GM23248 (cell line): ENCODE measurements at regions not wholly inside any gene's neighbourhood (a gene's known extent, or its start where the extent isn't known, plus 50 kb on each side); places are given as distances from the start of the nearest gene placed in this dataset.
"Not testable (repeated sequence)": the region's sequence is repeated elsewhere in the genome, so short reads cannot be mapped to it uniquely, and the experiment has no call there.

Experiments used
- DNase-seq: peaks from one replicate; pipeline ENCODE4 v3.0.0-alpha.2; 2015
- H2AFZ ChIP-seq: fragments of 200-600 bp; sonication (generic); 2 replicates; pipeline ENCODE4 v1.6.1; 2016; ENCODE audit warnings: antibody characterized with exemption
- H3F3A ChIP-seq: fragments of 200-600 bp; sonication (generic); 2 replicates; pipeline ENCODE4 v1.6.1; 2016; ENCODE audit warnings: mild to moderate bottlenecking, antibody characterized with exemption, mixed run types; ENCODE audit not compliant: insufficient read depth
- H3K27ac ChIP-seq: fragments of 200-600 bp; sonication (generic); 2 replicates; pipeline ENCODE4 v1.5.1; 2016; ENCODE audit warnings: mild to moderate bottlenecking
- H3K27me3 ChIP-seq: fragments of 200-600 bp; sonication (generic); replicated peaks from 2 replicates; pipeline ENCODE4 v1.6.1; 2016; ENCODE audit warnings: mild to moderate bottlenecking; ENCODE audit not compliant: insufficient read depth
- H3K36me3 ChIP-seq: fragments of 200-600 bp; sonication (generic); 2 replicates; pipeline ENCODE4 v1.6.1; 2016; ENCODE audit warnings: low read depth, mild to moderate bottlenecking
- H3K4me1 ChIP-seq: fragments of 200-600 bp; sonication (generic); 2 replicates; pipeline ENCODE4 v1.6.1; 2016; ENCODE audit warnings: mild to moderate bottlenecking; ENCODE audit not compliant: insufficient read depth
- H3K4me2 ChIP-seq: fragments of 200-600 bp; sonication (generic); one replicate; pipeline ENCODE4 v1.6.1; 2016; ENCODE audit warnings: mild to moderate bottlenecking; ENCODE audit not compliant: unreplicated experiment
- H3K4me3 ChIP-seq: fragments of 200-600 bp; sonication (generic); 2 replicates; pipeline ENCODE4 v1.5.1; 2016; ENCODE audit warnings: mild to moderate bottlenecking
- H3K79me2 ChIP-seq: fragments of 200-600 bp; sonication (generic); 2 replicates; pipeline ENCODE4 v1.6.1; 2016; ENCODE audit warnings: mild to moderate bottlenecking; ENCODE audit not compliant: insufficient read depth
- H3K9ac ChIP-seq: fragments of 200-600 bp; sonication (generic); 2 replicates; pipeline ENCODE4 v1.6.1; 2016; ENCODE audit warnings: mild to moderate bottlenecking
- H3K9me2 ChIP-seq: fragments of 200-600 bp; sonication (generic); 2 replicates; pipeline ENCODE4 v1.6.1; 2016; ENCODE audit warnings: mixed run types, mild to moderate bottlenecking, moderate library complexity; ENCODE audit not compliant: insufficient read depth
- H3K9me3 ChIP-seq: fragments of 200-600 bp; sonication (generic); one replicate; pipeline ENCODE4 v1.6.1; 2017; ENCODE audit warnings: low read depth
- H4K20me1 ChIP-seq: fragments of 200-600 bp; sonication (generic); 2 replicates; pipeline ENCODE4 v1.6.0; 2016; ENCODE audit not compliant: insufficient read depth
- EZH2 ChIP-seq: fragments of 200-600 bp; sonication (generic); IDR thresholded peaks from 2 replicates; pipeline ENCODE4 v1.6.1; 2018; ENCODE audit warnings: antibody characterized with exemption, mild to moderate bottlenecking; ENCODE audit not compliant: insufficient read depth, poor library complexity, severe bottlenecking
- EZH2phosphoT487 ChIP-seq: fragments of 200-600 bp; sonication (generic); IDR thresholded peaks from 2 replicates; pipeline ENCODE4 v1.6.1; 2018; ENCODE audit warnings: antibody characterized with exemption, moderate library complexity, mild to moderate bottlenecking, low read depth; ENCODE audit not compliant: insufficient read depth
- WGBS, 2 experiments: methylation state at CpG; one replicate each; pipeline ENCODE4 v1.1.6; 2015 to 2017; ENCODE audit warnings: low lambda C conversion rate in 2 of 2, low coverage in 1 of 2; ENCODE audit errors: missing lambda C conversion rate in 2 of 2; 5-methylcytosine and 5-hydroxymethylcytosine counted together
- in situ Hi-C: fragments of 300-500 bp; cut with MboI; formaldehyde crosslinking; loops from 2 replicates; pipeline ENCODE4 v1.15.0; 2020

DNA sequence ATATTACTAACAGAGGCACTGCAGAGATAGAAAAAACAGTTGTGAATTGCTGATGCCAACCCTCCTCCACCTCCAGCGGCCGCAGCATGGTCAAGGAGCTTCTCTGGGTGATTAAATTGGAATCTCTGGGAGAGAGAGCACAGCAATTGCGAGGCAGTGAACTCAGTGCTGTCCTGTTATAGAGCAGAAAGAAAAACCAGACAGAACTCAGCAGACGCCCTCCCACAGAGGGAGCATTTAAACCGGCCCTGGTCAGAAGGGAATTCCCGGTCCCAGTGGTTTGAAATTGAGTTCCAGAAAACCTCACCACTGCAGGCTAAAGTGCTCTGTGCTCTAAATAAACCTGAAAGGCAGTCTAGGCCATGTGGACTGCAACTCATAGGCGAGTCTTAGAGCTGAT, 175.4 kb downstream of the SQOR start:
- in situ Hi-C loops, result no loop called here
- TF ChIP-seq EZH2 (no peak), EZH2phosphoT487 (no peak)
- Histone ChIP-seq H3K9me3 (no peaks in the 10 kb centered on the region), H3F3A (no peaks in the 10 kb centered on the region), H3K36me3 (no peaks in the 10 kb centered on the region), H3K4me1 (no peaks in the 10 kb centered on the region), H3K27me3 (no peaks in the 10 kb centered on the region), H3K27ac (no peak overlapping the region), H3K9ac (no peak overlapping the region), H2AFZ (no peak overlapping the region), H3K4me3 (no peak overlapping the region), H3K79me2 (no peaks in the 10 kb centered on the region), H4K20me1 (no peaks in the 10 kb centered on the region), H3K4me2 (no peak overlapping the region), H3K9me2 (no peaks in the 10 kb centered on the region)
- no peak for DNase-seq
- WGBS, 2 experiments, result 13 to 19% methylated on average over 7 of the region's 7 CpGs

- in situ Hi-C loops, result no loop called here
- Histone ChIP-seq H4K20me1 (no peaks in the 10 kb centered on the region), H3K4me1 (no peaks in the 10 kb centered on the region), H3K27me3 (no peaks in the 10 kb centered on the region), H3K27ac (no peak overlapping the region), H3K79me2 (no peaks in the 10 kb centered on the region), H3K9me2 (no peaks in the 10 kb centered on the region), H3K9me3 (no peaks in the 10 kb centered on the region), H2AFZ (no peak overlapping the region), H3K9ac (no peak overlapping the region), H3K36me3 (no peaks in the 10 kb centered on the region), H3F3A (no peaks in the 10 kb centered on the region), H3K4me3 (no peak overlapping the region), H3K4me2 (no peak overlapping the region)
- TF ChIP-seq EZH2phosphoT487, result no peak
- no peak for TF ChIP-seq EZH2
- DNase-seq, result no peak
- WGBS, 2 experiments, result 23 to 25% methylated on average over 4 of the region's 4 CpGs
These were observed 177.4 kb downstream of the SQOR start for GRCh38 chr15:45812200-45812599.

DNA sequence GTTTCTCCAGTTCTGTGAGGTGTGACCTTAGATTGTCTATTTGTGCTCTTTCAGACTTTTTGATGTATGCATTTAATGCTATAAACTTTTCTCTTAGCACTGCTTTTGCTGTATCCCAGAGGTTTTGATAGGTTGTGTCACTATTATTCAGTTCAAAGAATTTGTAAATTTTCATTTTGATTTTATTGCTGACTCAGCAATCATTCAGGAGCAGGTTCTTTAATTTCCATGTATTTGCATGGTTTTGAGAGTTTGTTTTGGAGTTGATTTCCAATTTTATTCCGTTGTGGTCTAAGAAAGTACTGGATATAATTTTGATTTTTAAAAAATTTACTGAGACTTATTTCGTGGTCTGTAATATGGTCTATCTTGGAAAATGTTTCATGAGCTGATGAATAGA, 182.7 kb downstream of the SQOR start:
- H3K9ac ChIP-seq, H3K4me3 ChIP-seq, H3K9me3 ChIP-seq, H3K9me2 ChIP-seq, DNase-seq, H3F3A ChIP-seq, H2AFZ ChIP-seq, H3K4me1 ChIP-seq, H3K79me2 ChIP-seq, H3K36me3 ChIP-seq, H3K4me2 ChIP-seq, in situ Hi-C loops, H4K20me1 ChIP-seq, H3K27ac ChIP-seq, H3K27me3 ChIP-seq: not testable (repeated sequence)
- WGBS, 2 experiments, result 18 to 34% methylated on average over 2 of the region's 2 CpGs

DNA sequence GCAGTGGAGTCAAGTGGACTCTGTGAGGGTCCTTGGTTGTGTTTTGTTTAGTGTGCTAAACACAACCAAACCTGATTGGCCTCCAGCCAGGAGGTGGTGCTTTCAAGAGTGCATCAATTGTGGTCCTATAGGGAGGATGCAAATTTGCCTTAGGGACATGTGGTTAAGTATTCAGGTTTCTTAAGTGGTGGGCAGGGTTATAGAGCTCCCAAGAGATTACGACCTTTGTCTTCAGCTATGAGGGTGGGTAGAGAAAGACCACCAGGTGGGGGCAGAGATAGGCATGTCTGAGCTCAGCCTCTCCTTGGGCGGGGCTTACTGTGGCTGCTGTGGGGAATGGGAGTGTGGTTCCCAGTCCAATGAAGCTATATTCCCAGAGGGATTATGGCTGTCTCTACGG, 186.6 kb downstream of the SQOR start:
- H3K9me2 ChIP-seq, result no peaks in the 10 kb centered on the region
- no peaks in the 10 kb centered on the region for H3K4me1 ChIP-seq
- in situ Hi-C loops, result no loop called here
- H3K27me3 ChIP-seq, result no peaks in the 10 kb centered on the region
- no peak overlapping the region for H3K4me3 ChIP-seq
- H4K20me1 ChIP-seq, result no peaks in the 10 kb centered on the region
- DNase-seq, result no peak
- no peaks in the 10 kb centered on the region for H3K79me2 ChIP-seq
- no peak overlapping the region for H3K9ac ChIP-seq
- no peaks in the 10 kb centered on the region for H3K36me3 ChIP-seq
- TF ChIP-seq EZH2 (no peak), EZH2phosphoT487 (no peak)
- no peaks in the 10 kb centered on the region for H3K9me3 ChIP-seq
- H3F3A ChIP-seq, result no peaks in the 10 kb centered on the region
- WGBS, 2 experiments, result 12 to 22% methylated on average over 3 of the region's 3 CpGs
- H2AFZ ChIP-seq, result no peak overlapping the region
- no peak overlapping the region for H3K4me2 ChIP-seq
- H3K27ac ChIP-seq, result no peak overlapping the region

GRCh38 chr15:45822968-45823367, 188.1 kb downstream of the SQOR start:
- H3K9ac ChIP-seq, H3F3A ChIP-seq, H3K79me2 ChIP-seq, DNase-seq, H3K36me3 ChIP-seq, H3K4me3 ChIP-seq, H2AFZ ChIP-seq, H3K9me2 ChIP-seq, H3K27ac ChIP-seq, in situ Hi-C loops, H3K27me3 ChIP-seq, H3K4me1 ChIP-seq, H3K9me3 ChIP-seq, H3K4me2 ChIP-seq, H4K20me1 ChIP-seq: not testable (repeated sequence)
- 14 to 20% methylated on average over 4 of the region's 4 CpGs for WGBS, 2 experiments
